Cardiac muscle cell (in vitro differentiated cells and primary cell): ENCODE measurements at regions not wholly inside any gene's neighbourhood (a gene's known extent, or its start where the extent isn't known, plus 50 kb on each side); places are given as distances from the start of the nearest gene placed in this dataset.
A peak's percentile ranks its signal among the peaks of the same experiment; 100 is the strongest.

Source experiments
- DNase-seq, 2 donors: peaks; one replicate each; pipeline versions ENCODE4 v3.0.0 to v3.0.0-alpha.2; 2010 to 2017; ENCODE audit warnings: low read depth in 1 of 2, low spot score in 1 of 2
- H3K27ac ChIP-seq: fragments of 200-600 bp; sonication (generic); 2 replicates; pipeline ENCODE4 v1.5.1; 2016
- H3K27me3 ChIP-seq: fragments of 200-600 bp; sonication (generic); 2 replicates; pipeline ENCODE4 v1.6.0; 2016; ENCODE audit warnings: control low read depth
- H3K36me3 ChIP-seq: fragments of 200-600 bp; sonication (generic); 2 replicates; pipeline ENCODE4 v1.5.1; 2016; ENCODE audit warnings: control low read depth
- H3K4me1 ChIP-seq: fragments of 200-600 bp; sonication (generic); 2 replicates; pipeline ENCODE4 v1.8.1; 2017; ENCODE audit warnings: low read depth, mild to moderate bottlenecking, mixed run types
- H3K4me3 ChIP-seq: fragments of 200-600 bp; sonication (generic); 2 replicates; pipeline ENCODE4 v1.5.1; 2016; ENCODE audit warnings: mild to moderate bottlenecking
- H3K9me3 ChIP-seq: fragments of 200-600 bp; sonication (generic); 2 replicates; pipeline ENCODE4 v1.5.1; 2017; ENCODE audit warnings: low read depth, mild to moderate bottlenecking, control low read depth
- CTCF ChIP-seq: IDR thresholded peaks from 2 replicates; pipeline ENCODE4 v1.5.1; 2012; ENCODE audit warnings: low read depth, mild to moderate bottlenecking, low read length

GRCh38 chr2:209348433-209348832 is 75.4 kb upstream of the MAP2 start:
- Histone ChIP-seq H3K36me3 (no peaks in the 10 kb centered on the region), H3K4me1 (no peaks in the 10 kb centered on the region), H3K27me3 (no peaks in the 10 kb centered on the region), H3K27ac (no peak overlapping the region), H3K4me3 (no peak overlapping the region), H3K9me3 (no peaks in the 10 kb centered on the region)
- DNase-seq: no peak
- TF ChIP-seq CTCF: no peak

- Histone ChIP-seq H3K27me3 (no peaks in the 10 kb centered on the region), H3K27ac (no peak overlapping the region), H3K9me3 (no peaks in the 10 kb centered on the region), H3K36me3 (no peaks in the 10 kb centered on the region), H3K4me3 (no peak overlapping the region), H3K4me1 (no peaks in the 10 kb centered on the region)
- TF ChIP-seq CTCF: no peak
- peak in 1 of 2 donors; percentile 6 for DNase-seq
Measured at GRCh38 chr2:209351636-209352035, 72.2 kb upstream of the MAP2 start.

- H3K4me1 ChIP-seq: peaks cover 8% of the 10 kb centered on the region
- no peaks in the 10 kb centered on the region for H3K36me3 ChIP-seq
- TF ChIP-seq CTCF: no peak
- H3K27ac ChIP-seq: no peak overlapping the region
- H3K9me3 ChIP-seq: no peaks in the 10 kb centered on the region
- DNase-seq: peak in 1 of 2 donors; percentile 17
- H3K27me3 ChIP-seq: no peaks in the 10 kb centered on the region
- H3K4me3 ChIP-seq: no peak overlapping the region
Measured at GRCh38 chr2:209358992-209359391, 64.9 kb upstream of the MAP2 start.

GRCh38 chr2:209367075-209367747 is 56.6 kb upstream of the MAP2 start:
- no peaks in the 10 kb centered on the region for H3K4me1 ChIP-seq
- H3K27ac ChIP-seq: no peak overlapping the region
- no peak for TF ChIP-seq CTCF
- no peak overlapping the region for H3K4me3 ChIP-seq
- no peaks in the 10 kb centered on the region for H3K27me3 ChIP-seq
- peak in 1 of 2 donors; percentile 12 for DNase-seq
- no peaks in the 10 kb centered on the region for H3K9me3 ChIP-seq
- no peaks in the 10 kb centered on the region for H3K36me3 ChIP-seq

- H3K27ac ChIP-seq: no peak overlapping the region
- DNase-seq: peak in 1 of 2 donors; percentile 4
Measured at GRCh38 chr2:209368406-209368805, 55.4 kb upstream of the MAP2 start.

More at GRCh38 chr2:209368406-209368805, 55.4 kb upstream of the MAP2 start:
- H3K36me3 ChIP-seq: no peaks in the 10 kb centered on the region
- no peak for TF ChIP-seq CTCF
- no peaks in the 10 kb centered on the region for H3K27me3 ChIP-seq
- no peaks in the 10 kb centered on the region for H3K4me1 ChIP-seq
- H3K4me3 ChIP-seq: no peak overlapping the region
- H3K9me3 ChIP-seq: no peaks in the 10 kb centered on the region
